Stimulated activated naive CD4-positive, alpha-beta T cell (primary cell): ENCODE measurements at regions not wholly inside any gene's neighbourhood (a gene's known extent, or its start where the extent isn't known, plus 50 kb on each side); places are given as distances from the start of the nearest gene placed in this dataset.
"Not testable (repeated sequence)": the region's sequence is repeated elsewhere in the genome, so short reads cannot be mapped to it uniquely, and the experiment has no call there.

Experiments
- DNase-seq, 6 experiments: peaks; one replicate each; lab custom pipeline; 2025; lab: John Stamatoyannopoulos, UW

GRCh38 chr6:2302482-2302881, 57.1 kb upstream of the GMDS start:
- DNase-seq = not testable (repeated sequence)

GRCh38 chr6:2296781-2297180, 51.4 kb upstream of the GMDS start:
- DNase-seq = no peak
